ENCODE measurements at regions not wholly inside any gene's neighbourhood (a gene's known extent, or its start where the extent isn't known, plus 50 kb on each side); places are given as distances from the start of the nearest gene placed in this dataset.

- FAIRE-seq (no peak), DNase-seq (no peak)
- TF ChIP-seq, protein P1, sequence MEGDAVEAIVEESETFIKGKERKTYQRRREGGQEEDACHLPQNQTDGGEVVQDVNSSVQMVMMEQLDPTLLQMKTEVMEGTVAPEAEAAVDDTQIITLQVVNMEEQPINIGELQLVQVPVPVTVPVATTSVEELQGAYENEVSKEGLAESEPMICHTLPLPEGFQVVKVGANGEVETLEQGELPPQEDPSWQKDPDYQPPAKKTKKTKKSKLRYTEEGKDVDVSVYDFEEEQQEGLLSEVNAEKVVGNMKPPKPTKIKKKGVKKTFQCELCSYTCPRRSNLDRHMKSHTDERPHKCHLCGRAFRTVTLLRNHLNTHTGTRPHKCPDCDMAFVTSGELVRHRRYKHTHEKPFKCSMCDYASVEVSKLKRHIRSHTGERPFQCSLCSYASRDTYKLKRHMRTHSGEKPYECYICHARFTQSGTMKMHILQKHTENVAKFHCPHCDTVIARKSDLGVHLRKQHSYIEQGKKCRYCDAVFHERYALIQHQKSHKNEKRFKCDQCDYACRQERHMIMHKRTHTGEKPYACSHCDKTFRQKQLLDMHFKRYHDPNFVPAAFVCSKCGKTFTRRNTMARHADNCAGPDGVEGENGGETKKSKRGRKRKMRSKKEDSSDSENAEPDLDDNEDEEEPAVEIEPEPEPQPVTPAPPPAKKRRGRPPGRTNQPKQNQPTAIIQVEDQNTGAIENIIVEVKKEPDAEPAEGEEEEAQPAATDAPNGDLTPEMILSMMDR (IDR thresholded peaks at IDR 0.05; ENCODE audit: borderline replicate concordance, extremely low read depth, insufficient read depth) = no peak
- H3K4me1 ChIP-seq (ENCODE audit: control insufficient read depth in 2 of 3, insufficient read depth in 2 of 3, low read depth in 1 of 3, low read length in 3 of 3) = no peaks in the 10 kb centered on the region
- no peak overlapping the region for H3K4me3 ChIP-seq (ENCODE audit: low read length in 3 of 3)
- H3K36me3 ChIP-seq (ENCODE audit: control insufficient read depth in 2 of 3, insufficient read depth in 3 of 3, low read length in 3 of 3) = no peaks in the 10 kb centered on the region
- H3K9ac ChIP-seq (ENCODE audit: low read length in 3 of 3) = no peak overlapping the region
- no peak overlapping the region for H3K27ac ChIP-seq (ENCODE audit: low read depth in 2 of 2, low read length in 2 of 2)
- intact Hi-C loops (cut with DNase I) = no loop called here
- H3K27me3 ChIP-seq (ENCODE audit: control insufficient read depth, insufficient read depth, low read length) = no peaks in the 10 kb centered on the region
- H3K9me3 ChIP-seq (ENCODE audit: control insufficient read depth in 2 of 3, insufficient read depth in 1 of 3, low read length in 3 of 3) = peaks cover 0 to 4% (median 0%) of the 10 kb centered on the region in 3 donors
Observed at GRCh38 chr5:14090755-14091154, 52.4 kb upstream of the TRIO start.

DNA sequence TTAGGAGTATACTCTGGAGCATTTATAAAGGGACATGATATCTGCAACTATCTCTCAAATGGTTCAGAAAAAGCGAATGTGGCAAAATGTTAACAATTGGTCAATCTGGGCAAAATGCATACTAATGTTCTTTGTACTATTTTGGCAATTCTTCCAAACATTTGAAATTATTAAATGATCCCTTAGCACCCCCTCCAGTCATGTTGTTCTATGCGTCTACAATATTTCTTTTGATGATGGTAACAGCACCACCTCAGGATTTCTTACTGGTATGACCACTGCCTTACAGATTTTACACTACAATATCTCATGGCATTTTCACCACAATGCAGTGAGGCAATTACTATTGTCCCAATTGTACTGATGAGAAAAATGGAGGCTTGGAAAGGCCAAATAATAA, 52.9 kb upstream of the TRIO start:
- DNase-seq (no peak), FAIRE-seq (no peak)
- H3K27me3 ChIP-seq (ENCODE audit: control insufficient read depth, insufficient read depth, low read length) = no peaks in the 10 kb centered on the region
- no peak overlapping the region for H3K9ac ChIP-seq (ENCODE audit: low read length in 3 of 3)
- peaks cover 0 to 4% (median 0%) of the 10 kb centered on the region in 3 donors for H3K9me3 ChIP-seq (ENCODE audit: control insufficient read depth in 2 of 3, insufficient read depth in 1 of 3, low read length in 3 of 3)
- intact Hi-C loops (cut with DNase I) = no loop called here
- no peaks in the 10 kb centered on the region for H3K4me1 ChIP-seq (ENCODE audit: control insufficient read depth in 2 of 3, insufficient read depth in 2 of 3, low read depth in 1 of 3, low read length in 3 of 3)
- no peak overlapping the region for H3K4me3 ChIP-seq (ENCODE audit: low read length in 3 of 3)
- TF ChIP-seq, protein P1 (IDR thresholded peaks at IDR 0.05; ENCODE audit: borderline replicate concordance, extremely low read depth, insufficient read depth) = no peak
- H3K27ac ChIP-seq (ENCODE audit: low read depth in 2 of 2, low read length in 2 of 2) = no peak overlapping the region
- H3K36me3 ChIP-seq (ENCODE audit: control insufficient read depth in 2 of 3, insufficient read depth in 3 of 3, low read length in 3 of 3) = no peaks in the 10 kb centered on the region

DNA sequence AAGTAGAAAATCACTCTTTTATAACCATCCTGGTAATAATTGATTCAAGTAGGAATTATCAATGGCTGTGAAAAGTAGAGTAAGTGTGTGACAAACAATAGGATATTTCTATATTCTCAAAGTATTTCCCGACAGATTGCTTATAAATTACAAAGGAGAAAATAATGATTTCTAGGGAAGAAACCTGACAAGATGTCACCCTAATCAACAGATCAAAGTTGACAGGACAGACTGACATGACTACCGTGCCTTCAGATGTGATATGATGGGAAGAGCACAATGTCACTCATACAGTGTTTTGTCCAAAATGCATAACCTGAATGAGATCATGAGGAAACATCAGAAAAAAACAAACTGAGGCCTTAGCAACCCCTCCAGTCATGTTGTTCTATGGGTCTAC, 53.9 kb upstream of the TRIO start:
- TF ChIP-seq, protein P1 (IDR thresholded peaks at IDR 0.05; ENCODE audit: borderline replicate concordance, extremely low read depth, insufficient read depth) = no peak
- Histone ChIP-seq H3K4me1 (ENCODE audit: control insufficient read depth in 2 of 3, insufficient read depth in 2 of 3, low read depth in 1 of 3, low read length in 3 of 3) (no peaks in the 10 kb centered on the region), H3K4me3 (ENCODE audit: low read length in 3 of 3) (no peak overlapping the region), H3K36me3 (ENCODE audit: control insufficient read depth in 2 of 3, insufficient read depth in 3 of 3, low read length in 3 of 3) (no peaks in the 10 kb centered on the region), H3K9me3 (ENCODE audit: control insufficient read depth in 2 of 3, insufficient read depth in 1 of 3, low read length in 3 of 3) (peaks cover 0 to 4% (median 0%) of the 10 kb centered on the region in 3 donors), H3K27ac (ENCODE audit: low read depth in 2 of 2, low read length in 2 of 2) (no peak overlapping the region), H3K27me3 (ENCODE audit: control insufficient read depth, insufficient read depth, low read length) (no peaks in the 10 kb centered on the region), H3K9ac (ENCODE audit: low read length in 3 of 3) (no peak overlapping the region)
- intact Hi-C loops (cut with DNase I) = no loop called here
- FAIRE-seq (no peak), DNase-seq (no peak)

DNA sequence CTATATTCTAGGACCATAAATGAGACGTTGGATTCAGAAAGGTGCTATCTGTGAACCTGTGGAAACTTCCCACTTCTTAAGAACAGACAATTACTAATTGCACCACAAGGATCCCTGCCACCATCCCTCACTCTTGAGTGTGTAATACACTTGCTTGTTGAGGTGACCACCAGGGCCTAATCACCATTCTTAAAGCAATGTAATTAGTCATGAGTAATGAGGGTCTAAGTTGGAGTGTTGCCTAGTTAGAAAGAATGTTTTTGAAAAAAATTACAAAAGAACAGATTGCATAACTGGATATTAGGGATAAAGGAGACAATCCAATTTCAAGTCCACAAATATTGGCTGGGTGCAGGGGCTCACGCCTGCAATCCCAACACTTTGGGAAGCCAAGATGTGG, 56.9 kb upstream of the TRIO start:
- TF ChIP-seq, protein P1 (IDR thresholded peaks at IDR 0.05; ENCODE audit: borderline replicate concordance, extremely low read depth, insufficient read depth) = no peak
- H3K9me3 ChIP-seq (ENCODE audit: control insufficient read depth in 2 of 3, insufficient read depth in 1 of 3, low read length in 3 of 3) = peaks cover 0 to 4% (median 0%) of the 10 kb centered on the region in 3 donors
- DNase-seq (no peak), FAIRE-seq (no peak)
- intact Hi-C loops (cut with DNase I) = no loop called here
- H3K9ac ChIP-seq (ENCODE audit: low read length in 3 of 3) = no peak overlapping the region
- H3K36me3 ChIP-seq (ENCODE audit: control insufficient read depth in 2 of 3, insufficient read depth in 3 of 3, low read length in 3 of 3) = no peaks in the 10 kb centered on the region
- H3K27me3 ChIP-seq (ENCODE audit: control insufficient read depth, insufficient read depth, low read length) = no peaks in the 10 kb centered on the region
- H3K27ac ChIP-seq (ENCODE audit: low read depth in 2 of 2, low read length in 2 of 2) = no peak overlapping the region
- H3K4me1 ChIP-seq (ENCODE audit: control insufficient read depth in 2 of 3, insufficient read depth in 2 of 3, low read depth in 1 of 3, low read length in 3 of 3) = no peaks in the 10 kb centered on the region
- H3K4me3 ChIP-seq (ENCODE audit: low read length in 3 of 3) = no peak overlapping the region

Measured in kidney (tissue), 13 donors.